SK-N-MC (cell line): ENCODE measurements at regions not wholly inside any gene's neighbourhood (a gene's known extent, or its start where the extent isn't known, plus 50 kb on each side); places are given as distances from the start of the nearest gene placed in this dataset.

Source experiments
- DNase-seq: peaks from one replicate; pipeline ENCODE4 v3.0.0-alpha.2; 2011; ENCODE audit warnings: low read depth, low spot score
- H3K27ac ChIP-seq: fragments of 200-600 bp; sonication (generic); 2 replicates; pipeline ENCODE4 v1.5.1; 2016; ENCODE audit warnings: mixed run types
- H3K36me3 ChIP-seq: fragments of 200-600 bp; sonication (generic); 2 replicates; pipeline ENCODE4 v1.6.1; 2017; ENCODE audit warnings: antibody characterized with exemption, low read length, mixed read lengths; ENCODE audit not compliant: insufficient read depth
- H3K4me3 ChIP-seq: fragments of 200-600 bp; sonication (generic); 2 replicates; pipeline ENCODE4 v1.5.1; 2016
- H3K9ac ChIP-seq: fragments of 200-600 bp; sonication (generic); 2 replicates; pipeline ENCODE4 v1.8.0; 2017; ENCODE audit warnings: mixed run types, mixed read lengths; ENCODE audit not compliant: insufficient read length
- H3K9me3 ChIP-seq: fragments of 200-600 bp; sonication (generic); 2 replicates; pipeline ENCODE4 v1.6.1; 2017; ENCODE audit warnings: low read depth, mild to moderate bottlenecking, antibody characterized with exemption, low read length, moderate library complexity, mixed read lengths
- EZH2 ChIP-seq: fragments of 200-600 bp; sonication (generic); IDR thresholded peaks from one replicate; pipeline ENCODE4 v1.6.1; 2017; ENCODE audit warnings: antibody characterized with exemption
- FOXP2 ChIP-seq: optimal IDR thresholded peaks from 2 replicates; pipeline ENCODE3; 2011; ENCODE audit warnings: mild to moderate bottlenecking, moderate library complexity; ENCODE audit not compliant: insufficient read depth; ENCODE audit errors: extremely low read length, control extremely low read depth
- POLR2AphosphoS5 ChIP-seq: IDR thresholded peaks from 2 replicates; pipeline ENCODE4 v1.6.1; 2012; ENCODE audit warnings: mild to moderate bottlenecking, low read depth, low read length, borderline replicate concordance

- no peak overlapping the region for H3K9ac ChIP-seq
These were observed 136.0 kb upstream of the IFNG-AS1 start for GRCh38 chr12:67853204-67853603.

GRCh38 chr12:67854351-67854750 lies 134.9 kb upstream of the IFNG-AS1 start:
- no peaks in the 10 kb centered on the region for H3K9me3 ChIP-seq
- DNase-seq = no peak
- no peak for TF ChIP-seq FOXP2
- H3K36me3 ChIP-seq = no peaks in the 10 kb centered on the region
- no peak overlapping the region for H3K4me3 ChIP-seq
- no peak overlapping the region for H3K27ac ChIP-seq
- no peak overlapping the region for H3K9ac ChIP-seq

More at GRCh38 chr12:67853204-67853603, 136.0 kb upstream of the IFNG-AS1 start:
- Histone ChIP-seq H3K27ac (no peak overlapping the region), H3K9me3 (no peaks in the 10 kb centered on the region), H3K4me3 (no peak overlapping the region), H3K36me3 (no peaks in the 10 kb centered on the region)
- TF ChIP-seq POLR2AphosphoS5 (no peak), FOXP2 (no peak), EZH2 (no peak)
- DNase-seq = no peak

- DNase-seq = no peak
- Histone ChIP-seq H3K9ac (no peak overlapping the region), H3K4me3 (no peak overlapping the region), H3K36me3 (no peaks in the 10 kb centered on the region), H3K27ac (no peak overlapping the region), H3K9me3 (no peaks in the 10 kb centered on the region)
- TF ChIP-seq POLR2AphosphoS5 = no peak
- no peak for TF ChIP-seq EZH2
- no peak for TF ChIP-seq FOXP2
These were observed 134.1 kb upstream of the IFNG-AS1 start for GRCh38 chr12:67855103-67855502.

- Histone ChIP-seq H3K9me3 (no peaks in the 10 kb centered on the region), H3K9ac (no peak overlapping the region), H3K36me3 (no peaks in the 10 kb centered on the region), H3K27ac (no peak overlapping the region), H3K4me3 (no peak overlapping the region)
- TF ChIP-seq EZH2 (no peak), FOXP2 (no peak), POLR2AphosphoS5 (no peak)
- no peak for DNase-seq
These were observed 118.0 kb upstream of the IFNG-AS1 start for GRCh38 chr12:67871231-67871630.

GRCh38 chr12:67873355-67873754 lies 115.9 kb upstream of the IFNG-AS1 start:
- DNase-seq = no peak
- TF ChIP-seq EZH2 = no peak
- TF ChIP-seq FOXP2 = no peak
- no peak for TF ChIP-seq POLR2AphosphoS5
- Histone ChIP-seq H3K4me3 (no peak overlapping the region), H3K9ac (no peak overlapping the region), H3K9me3 (no peaks in the 10 kb centered on the region), H3K27ac (no peak overlapping the region), H3K36me3 (no peaks in the 10 kb centered on the region)

GRCh38 chr12:67876305-67876915 lies 112.8 kb upstream of the IFNG-AS1 start:
- Histone ChIP-seq H3K4me3 (no peak overlapping the region), H3K27ac (no peak overlapping the region), H3K9me3 (no peaks in the 10 kb centered on the region), H3K9ac (no peak overlapping the region), H3K36me3 (no peaks in the 10 kb centered on the region)
- TF ChIP-seq FOXP2 (no peak), POLR2AphosphoS5 (no peak), EZH2 (no peak)
- no peak for DNase-seq

- Histone ChIP-seq H3K36me3 (no peaks in the 10 kb centered on the region), H3K27ac (no peak overlapping the region), H3K4me3 (no peak overlapping the region), H3K9ac (no peak overlapping the region), H3K9me3 (no peaks in the 10 kb centered on the region)
- DNase-seq = no peak
- no peak for TF ChIP-seq FOXP2
- TF ChIP-seq POLR2AphosphoS5 = no peak
- no peak for TF ChIP-seq EZH2
These were observed 111.5 kb upstream of the IFNG-AS1 start for GRCh38 chr12:67877727-67878126.

GRCh38 chr12:67879937-67880336 lies 109.3 kb upstream of the IFNG-AS1 start:
- DNase-seq = no peak
- H3K27ac ChIP-seq = no peak overlapping the region
- H3K9me3 ChIP-seq = no peaks in the 10 kb centered on the region
- no peaks in the 10 kb centered on the region for H3K36me3 ChIP-seq
- H3K9ac ChIP-seq = no peak overlapping the region
- no peak overlapping the region for H3K4me3 ChIP-seq
- TF ChIP-seq EZH2 (no peak), FOXP2 (no peak), POLR2AphosphoS5 (no peak)

- no peak overlapping the region for H3K4me3 ChIP-seq
- H3K27ac ChIP-seq = no peak overlapping the region
- H3K9me3 ChIP-seq = no peaks in the 10 kb centered on the region
- TF ChIP-seq EZH2 (no peak), POLR2AphosphoS5 (no peak), FOXP2 (no peak)
- no peaks in the 10 kb centered on the region for H3K36me3 ChIP-seq
- DNase-seq = no peak
- no peak overlapping the region for H3K9ac ChIP-seq
These were observed 107.7 kb upstream of the IFNG-AS1 start for GRCh38 chr12:67881565-67881964.
